HCT116 (cell line): ENCODE measurements at regions not wholly inside any gene's neighbourhood (a gene's known extent, or its start where the extent isn't known, plus 50 kb on each side); places are given as distances from the start of the nearest gene placed in this dataset.
A peak's percentile ranks its signal among the peaks of the same experiment; 100 is the strongest.

Experiments used
- ATAC-seq: fragments of 200-7000 bp; cut with Tn5 transposase; 2 replicates; pipeline ENCODE4 v1.9.1; 2020; ENCODE audit warnings: mild to moderate bottlenecking, moderate library complexity
- BruUV-seq: library from RNA; stranded (reverse); fragments of 400-500 nt; replicated peaks from 2 replicates; lab custom pipeline; 2021; lab: Mats Ljungman, UMichigan
- CTCF ChIA-PET: fragments of 300-600 bp; sonication (Branson Sonifier 250); formaldehyde crosslinking; loops from one replicate; lab custom pipeline; 2021; ENCODE audit warnings: antibody characterized with exemption; lab: Charles Lee
- POLR2A ChIA-PET: fragments of 300-600, 350-600 bp; sonication (Branson Sonifier 250); formaldehyde crosslinking; loops from one replicate; lab custom pipeline; 2021; ENCODE audit warnings: antibody characterized with exemption; lab: Charles Lee
- RAD21 ChIA-PET, 2 experiments: fragments of 300-600 bp; sonication (Branson Sonifier 250); formaldehyde crosslinking; loops; one replicate each; lab custom pipeline; 2023; ENCODE audit warnings: low total read pairs in 2 of 2; ENCODE audit not compliant: uncharacterized antibody in 2 of 2, unreplicated experiment in 2 of 2, low non-redundant PET in 1 of 2; lab: Charles Lee
- DNase-seq: peaks from one replicate; pipeline ENCODE4 v3.0.0-alpha.2; 2010; ENCODE audit warnings: low read depth, low spot score
- H2AFZ ChIP-seq: fragments of 200-600 bp; shearing (Covaris generic), sonication (generic); 2 replicates; pipeline ENCODE4 v1.6.1; 2017; ENCODE audit warnings: low read depth, mixed run types, mixed read lengths, antibody characterized with exemption, low read length; ENCODE audit not compliant: poor library complexity, severe bottlenecking
- H3K27ac ChIP-seq: 2 replicates; pipeline ENCODE4 v1.5.1; 2012; ENCODE audit warnings: low read depth, low read length
- H3K27me3 ChIP-seq: fragments of 200-600 bp; sonication (generic); 2 replicates; pipeline ENCODE4 v1.6.1; 2016; ENCODE audit warnings: mixed run types, low read length, mixed read lengths; ENCODE audit not compliant: insufficient read depth
- H3K36me3 ChIP-seq, 2 experiments: fragments of 200-500 bp in 1 of 2; fragments of 200-600 bp in 1 of 2; sonication (Bioruptor generic) in 1 of 2; sonication (generic) in 1 of 2; 2 replicates each; pipeline versions ENCODE4 v1.5.1 to v1.6.1; 2014 to 2016; ENCODE audit warnings: low read length in 2 of 2, inconsistent platforms in 1 of 2, mixed read lengths in 1 of 2, mixed run types in 1 of 2; ENCODE audit not compliant: insufficient read depth in 2 of 2, control insufficient read depth in 1 of 2
- H3K4me1 ChIP-seq, 2 experiments: fragments of 200-600 bp in 1 of 2; sonication (generic) in 1 of 2; 2 replicates each; pipeline versions ENCODE4 v1.5.1 to v1.6.1; 2012 to 2017; ENCODE audit warnings: low read length in 2 of 2, inconsistent platforms in 1 of 2, mild to moderate bottlenecking in 1 of 2, mixed read lengths in 1 of 2, mixed run types in 1 of 2, moderate library complexity in 1 of 2; ENCODE audit not compliant: insufficient read depth in 2 of 2, control insufficient read depth in 1 of 2
- H3K4me2 ChIP-seq: fragments of 200-600 bp; sonication (generic); 2 replicates; pipeline ENCODE4 v1.6.1; 2017; ENCODE audit warnings: mixed run types, low read length, mixed read lengths
- H3K4me3 ChIP-seq, 2 experiments: fragments of 200-600 bp in 1 of 2; sonication (generic) in 1 of 2; replicated peaks in 1 of 2; 2 replicates each; pipeline ENCODE4 v1.5.1; 2011 to 2016; ENCODE audit warnings: low read length in 2 of 2, control low read depth in 1 of 2, low read depth in 1 of 2, mild to moderate bottlenecking in 1 of 2, mixed read lengths in 1 of 2, mixed run types in 1 of 2
- H3K79me2 ChIP-seq: fragments of 200-600 bp; sonication (generic); 2 replicates; pipeline ENCODE4 v1.6.1; 2017; ENCODE audit warnings: mild to moderate bottlenecking, mixed run types, low read length, moderate library complexity, mixed read lengths; ENCODE audit not compliant: insufficient read depth
- H3K9ac ChIP-seq: fragments of 200-600 bp; sonication (generic); 2 replicates; pipeline ENCODE4 v1.6.1; 2016; ENCODE audit warnings: low read length, mixed read lengths
- H3K9me2 ChIP-seq: fragments of 200-600 bp; sonication (generic), shearing (Covaris generic); 2 replicates; pipeline ENCODE4 v1.6.1; 2017; ENCODE audit warnings: mixed run types, mild to moderate bottlenecking, moderate library complexity; ENCODE audit not compliant: insufficient read depth
- H3K9me3 ChIP-seq, 2 experiments: fragments of 200-500 bp in 1 of 2; fragments of 200-600 bp in 1 of 2; sonication (Bioruptor generic) in 1 of 2; sonication (generic) in 1 of 2; 2 replicates each; pipeline ENCODE4 v1.6.1; 2014 to 2017; ENCODE audit warnings: low read length in 2 of 2, mixed read lengths in 2 of 2, inconsistent platforms in 1 of 2, low read depth in 1 of 2, mild to moderate bottlenecking in 1 of 2, mixed run types in 1 of 2, moderate library complexity in 1 of 2; ENCODE audit not compliant: control insufficient read depth in 1 of 2, insufficient read depth in 1 of 2
- H4K20me1 ChIP-seq: fragments of 200-600 bp; sonication (generic), shearing (Covaris generic); 2 replicates; pipeline ENCODE4 v1.6.1; 2017; ENCODE audit warnings: mixed run types, mild to moderate bottlenecking, moderate library complexity; ENCODE audit not compliant: insufficient read depth
- CBX3 ChIP-seq: IDR thresholded peaks from 2 replicates; pipeline ENCODE4 v1.6.1; 2012; ENCODE audit warnings: low read depth
- CEBPB ChIP-seq: IDR thresholded peaks from 2 replicates; pipeline ENCODE4 v1.6.1; 2012; ENCODE audit warnings: low read depth
- EGR1 ChIP-seq: IDR thresholded peaks from 2 replicates; pipeline ENCODE4 v1.6.1; 2012; ENCODE audit warnings: low read depth
- RAD21 ChIP-seq: IDR thresholded peaks from 2 replicates; pipeline ENCODE4 v1.6.1; 2012; ENCODE audit warnings: low read depth, mild to moderate bottlenecking
- SP1 ChIP-seq: IDR thresholded peaks from 2 replicates; pipeline ENCODE4 v1.6.1; 2012; ENCODE audit warnings: low read depth
- SRF ChIP-seq: IDR thresholded peaks from 2 replicates; pipeline ENCODE4 v1.6.1; 2012; ENCODE audit warnings: low read depth
- TCF7L2 ChIP-seq: IDR thresholded peaks from 2 replicates; pipeline ENCODE4 v1.7.0; 2011; ENCODE audit warnings: borderline replicate concordance, inconsistent platforms; ENCODE audit not compliant: insufficient read depth, insufficient read length; ENCODE audit errors: extremely low read depth
- YY1 ChIP-seq: IDR thresholded peaks from 2 replicates; pipeline ENCODE4 v1.6.1; 2011; ENCODE audit warnings: low read length, low read depth, moderate library complexity, mild to moderate bottlenecking; ENCODE audit not compliant: insufficient replicate concordance; ENCODE audit errors: extremely low read depth
- ZFX ChIP-seq: fragments of 450-650 bp; IDR thresholded peaks from 2 replicates; pipeline ENCODE4 v1.6.1; 2017
- intact Hi-C: fragments of 100-400 bp; cut with micrococcal nuclease; formaldehyde crosslinking; loops from 2 replicates; pipeline ENCODE4 v1.10.0; 2022
- TF ChIP-seq, protein P1 (sequence below): IDR thresholded peaks from 2 replicates; pipeline ENCODE4 v1.6.1; 2012
- TF ChIP-seq, protein P2 (sequence below), 3 experiments: fragments of 200-600 bp in 1 of 3; sonication (generic) in 1 of 3; IDR thresholded peaks in 2 of 3; conservative IDR thresholded peaks in 1 of 3; 2 replicates each; pipeline ENCODE4 v1.5.1; 2012 to 2017; ENCODE audit warnings: low read depth in 2 of 3, low read length in 2 of 3, antibody characterized with exemption in 1 of 3, borderline replicate concordance in 1 of 3, control low read depth in 1 of 3, mild to moderate bottlenecking in 1 of 3, mixed read lengths in 1 of 3, mixed run types in 1 of 3, moderate library complexity in 1 of 3; ENCODE audit not compliant: insufficient read depth in 1 of 3

DNA sequence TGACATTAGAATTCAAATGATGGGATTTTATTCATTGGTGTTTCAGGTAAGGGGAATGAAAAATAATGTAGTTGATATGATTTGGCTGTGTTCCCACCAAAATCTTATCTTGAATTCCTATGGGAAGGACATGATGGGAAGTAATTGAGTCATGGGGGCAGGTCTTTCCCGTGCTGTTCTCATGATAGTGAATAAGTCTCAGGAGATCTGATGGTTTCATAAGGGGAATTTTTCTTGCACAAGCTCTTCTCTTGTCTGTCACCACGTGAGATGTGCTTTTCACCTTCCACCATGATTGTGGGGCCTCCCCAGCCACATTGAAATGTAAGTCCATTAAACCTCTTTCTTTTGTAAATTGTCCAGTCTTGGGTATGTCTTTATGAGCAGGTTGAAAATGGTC lies 268.6 kb upstream of the CHORDC1 start:
- BruUV-seq: no TSS peak
- Histone ChIP-seq H3K27ac (no peak overlapping the region), H3K4me2 (no peak overlapping the region), H3K4me1 (no peaks in the 10 kb centered on the region), H3K9ac (no peak overlapping the region), H3K79me2 (no peaks in the 10 kb centered on the region), H3K4me3 (no peak overlapping the region), H4K20me1 (no peaks in the 10 kb centered on the region), H3K36me3 (no peaks in the 10 kb centered on the region), H3K9me3 (peaks cover 0 to 3% of the 10 kb centered on the region in 2 experiments; a peak in 2 of 4 replicates), H2AFZ (no peak overlapping the region), H3K27me3 (no peaks in the 10 kb centered on the region), H3K9me2 (no peaks in the 10 kb centered on the region)
- CTCF ChIA-PET: no interaction called here
- intact Hi-C loops: no loop called here
- no peak for DNase-seq
- no peak for TF ChIP-seq TCF7L2
- TF ChIP-seq EGR1: no peak
- no peak for TF ChIP-seq CEBPB
- TF ChIP-seq SP1: no peak
- no peak for TF ChIP-seq RAD21
- TF ChIP-seq, protein P1, sequence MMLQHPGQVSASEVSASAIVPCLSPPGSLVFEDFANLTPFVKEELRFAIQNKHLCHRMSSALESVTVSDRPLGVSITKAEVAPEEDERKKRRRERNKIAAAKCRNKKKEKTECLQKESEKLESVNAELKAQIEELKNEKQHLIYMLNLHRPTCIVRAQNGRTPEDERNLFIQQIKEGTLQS: no peak
- no peak for TF ChIP-seq YY1
- POLR2A ChIA-PET: no interaction called here
- RAD21 ChIA-PET: no interaction called here
- ATAC-seq: no peak

DNA sequence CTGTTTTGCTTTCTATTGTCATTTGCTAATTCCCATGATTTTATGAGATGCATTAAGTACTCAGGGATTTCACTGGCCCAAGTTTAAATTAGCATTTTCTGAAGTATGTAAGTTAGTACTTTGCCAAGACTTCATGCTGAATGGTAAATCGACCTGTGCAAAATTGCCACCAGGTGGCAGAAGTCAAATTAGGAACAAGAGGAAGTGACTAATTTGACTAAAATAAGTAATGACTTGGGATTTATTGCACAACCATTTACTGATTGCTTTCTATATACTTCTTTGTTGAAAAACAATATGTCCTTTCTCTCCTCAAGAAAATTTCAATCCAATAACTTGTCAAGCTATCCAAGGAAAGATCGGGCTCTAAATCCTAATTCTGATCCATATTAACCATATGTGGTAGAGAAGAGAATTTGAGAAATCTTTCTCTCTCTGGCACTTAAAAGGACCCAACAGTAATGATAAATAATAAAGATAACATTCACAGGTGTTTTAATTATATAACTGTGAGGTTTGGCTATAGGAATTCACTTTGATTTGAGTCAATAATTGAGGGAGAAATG lies 253.7 kb upstream of the CHORDC1 start:
- Histone ChIP-seq H3K79me2 (no peaks in the 10 kb centered on the region), H3K9me3 (no peaks in the 10 kb centered on the region), H3K27me3 (no peaks in the 10 kb centered on the region), H3K9ac (no peak overlapping the region), H4K20me1 (no peaks in the 10 kb centered on the region), H3K4me3 (no peak overlapping the region), H3K36me3 (no peaks in the 10 kb centered on the region), H3K4me1 (no peaks in the 10 kb centered on the region), H3K9me2 (no peaks in the 10 kb centered on the region), H3K27ac (no peak overlapping the region), H3K4me2 (no peak overlapping the region), H2AFZ (no peak overlapping the region)
- no peak for ATAC-seq
- no TSS peak for BruUV-seq
- intact Hi-C loops: no loop called here
- ChIA-PET POLR2A (no interaction called here), RAD21 (no interaction called here), CTCF (no interaction called here)
- peak; percentile 21 for DNase-seq
- no peak for TF ChIP-seq CBX3
- TF ChIP-seq, protein P1: no peak
- TF ChIP-seq RAD21: peak; percentile 32; the same call in 1 of the 2 replicates
- no peak for TF ChIP-seq EGR1
- no peak for TF ChIP-seq SRF
- TF ChIP-seq, protein P2, sequence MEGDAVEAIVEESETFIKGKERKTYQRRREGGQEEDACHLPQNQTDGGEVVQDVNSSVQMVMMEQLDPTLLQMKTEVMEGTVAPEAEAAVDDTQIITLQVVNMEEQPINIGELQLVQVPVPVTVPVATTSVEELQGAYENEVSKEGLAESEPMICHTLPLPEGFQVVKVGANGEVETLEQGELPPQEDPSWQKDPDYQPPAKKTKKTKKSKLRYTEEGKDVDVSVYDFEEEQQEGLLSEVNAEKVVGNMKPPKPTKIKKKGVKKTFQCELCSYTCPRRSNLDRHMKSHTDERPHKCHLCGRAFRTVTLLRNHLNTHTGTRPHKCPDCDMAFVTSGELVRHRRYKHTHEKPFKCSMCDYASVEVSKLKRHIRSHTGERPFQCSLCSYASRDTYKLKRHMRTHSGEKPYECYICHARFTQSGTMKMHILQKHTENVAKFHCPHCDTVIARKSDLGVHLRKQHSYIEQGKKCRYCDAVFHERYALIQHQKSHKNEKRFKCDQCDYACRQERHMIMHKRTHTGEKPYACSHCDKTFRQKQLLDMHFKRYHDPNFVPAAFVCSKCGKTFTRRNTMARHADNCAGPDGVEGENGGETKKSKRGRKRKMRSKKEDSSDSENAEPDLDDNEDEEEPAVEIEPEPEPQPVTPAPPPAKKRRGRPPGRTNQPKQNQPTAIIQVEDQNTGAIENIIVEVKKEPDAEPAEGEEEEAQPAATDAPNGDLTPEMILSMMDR (IDR thresholded peaks at IDR 0.05 in 2 of 3, conservative IDR thresholded peaks at IDR 0.05 in 1 of 3; ENCODE audit: borderline replicate concordance in 1 of 3, insufficient read depth in 1 of 3, low read depth in 2 of 3, low read length in 2 of 3): peak in 2 of 3 experiments; percentile 27 to 53; a peak in 3 of 6 replicates
- TF ChIP-seq ZFX: no peak
